ENCODE measurements at regions not wholly inside any gene's neighbourhood (a gene's known extent, or its start where the extent isn't known, plus 50 kb on each side); places are given as distances from the start of the nearest gene placed in this dataset.

DNA sequence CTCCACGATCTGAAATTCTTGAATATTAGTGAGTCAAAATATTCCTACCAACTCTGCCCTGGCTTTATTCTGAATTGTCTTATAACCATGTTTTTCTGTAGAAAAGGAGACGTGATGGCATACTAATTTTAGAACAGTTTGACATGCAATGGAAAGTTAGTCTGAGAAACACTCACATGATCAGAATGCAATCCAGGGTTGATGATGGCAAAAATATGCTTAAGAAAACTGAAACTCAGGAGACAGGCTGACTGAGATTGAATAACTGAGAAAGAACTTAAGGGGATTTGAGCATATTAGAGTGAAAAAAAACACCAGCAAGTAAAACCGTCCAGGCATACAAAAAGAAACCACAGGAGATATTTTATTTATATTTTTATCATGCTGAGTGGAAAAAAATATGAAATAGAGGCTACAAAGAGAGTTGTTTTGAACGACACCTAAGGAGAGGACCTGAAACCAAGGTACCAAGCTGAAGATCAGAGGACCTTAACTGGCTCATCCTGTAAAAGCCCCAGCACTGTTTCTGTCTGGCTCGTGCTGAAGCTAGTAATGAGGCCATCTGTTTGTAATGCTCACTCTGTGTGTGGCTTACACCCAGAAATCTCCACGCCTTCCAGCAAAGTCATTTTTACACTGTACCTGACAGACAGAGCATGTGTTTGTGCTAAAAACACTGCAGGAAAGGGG, 437.2 kb upstream of the PKDCC start:
- DNase-seq: no peak

DNA sequence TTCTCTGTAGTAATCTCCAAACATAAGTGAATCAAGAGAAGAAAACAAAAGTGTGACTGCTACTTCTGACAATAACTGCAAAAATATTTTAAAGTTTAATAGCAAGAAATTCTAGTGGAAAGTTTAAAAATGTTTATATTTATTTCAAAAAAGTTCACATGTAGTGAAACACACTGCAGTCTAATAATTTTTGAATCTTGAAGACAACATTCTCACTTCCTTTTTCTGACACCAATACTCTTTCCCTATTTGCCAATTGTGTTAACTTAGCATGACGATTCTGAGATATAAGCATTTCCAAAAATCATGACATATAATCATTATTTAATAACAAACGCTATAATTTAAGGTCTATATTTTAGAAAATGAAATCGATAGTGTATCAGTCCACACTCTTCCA, 429.1 kb upstream of the PKDCC start:
- DNase-seq: no peak

DNA sequence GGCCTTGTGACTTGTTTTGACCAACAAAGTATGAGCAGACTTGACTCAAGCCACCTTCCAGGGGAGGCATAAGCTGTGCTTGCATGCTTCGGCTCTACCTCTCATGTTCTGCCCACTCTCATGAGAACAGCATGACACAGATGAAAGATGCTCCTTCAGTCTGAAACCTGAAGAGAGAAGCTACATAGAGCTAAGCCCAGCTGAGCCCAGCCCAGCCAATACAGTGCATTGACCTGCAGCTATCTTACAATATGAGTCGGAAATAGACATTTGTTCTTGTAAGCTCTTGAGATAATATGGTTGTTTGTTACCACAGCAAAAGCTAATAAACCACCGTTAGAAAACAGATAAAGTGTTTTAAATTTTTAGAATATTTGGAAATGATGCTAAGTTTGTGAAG, 426.7 kb upstream of the PKDCC start:
- no peak for DNase-seq

DNA sequence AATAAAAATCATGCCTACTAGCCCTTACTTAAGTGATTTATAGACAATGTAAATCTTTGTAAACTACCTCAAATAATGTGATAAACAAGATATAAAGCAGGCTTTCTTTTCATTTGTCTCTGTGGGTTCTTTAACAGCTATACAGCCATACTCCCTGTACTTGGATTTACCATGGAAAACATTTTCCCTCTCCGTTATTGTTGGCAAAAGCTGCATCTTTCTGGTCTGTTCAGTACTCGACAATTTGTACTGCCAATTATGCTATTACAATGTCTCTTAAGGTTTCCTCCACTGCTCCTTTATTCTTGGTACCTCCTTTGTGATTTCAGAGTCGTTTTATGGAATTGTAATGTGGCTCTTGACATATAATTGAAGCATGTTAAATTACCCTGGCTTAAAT, 426.3 kb upstream of the PKDCC start:
- no peak for DNase-seq

DNA sequence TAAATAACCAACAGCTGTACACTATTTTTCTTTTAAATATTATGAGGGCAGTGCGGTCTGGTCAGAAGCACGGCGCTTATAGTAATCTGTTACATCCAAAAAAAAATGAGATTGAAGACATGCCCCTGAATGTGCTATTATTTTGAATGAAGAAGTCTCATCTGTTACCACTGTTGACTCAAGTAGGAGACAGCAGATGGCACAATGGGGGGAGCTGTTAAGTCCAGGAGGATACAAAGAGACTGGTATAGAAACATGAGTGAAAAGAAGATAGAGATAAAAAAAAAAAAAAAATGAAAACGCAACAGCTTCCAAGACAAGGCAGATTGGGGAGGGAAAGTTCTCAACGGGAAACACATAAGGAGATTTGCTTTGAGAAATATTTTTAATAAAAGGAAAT, 425.5 kb upstream of the PKDCC start:
- no peak for DNase-seq

DNA sequence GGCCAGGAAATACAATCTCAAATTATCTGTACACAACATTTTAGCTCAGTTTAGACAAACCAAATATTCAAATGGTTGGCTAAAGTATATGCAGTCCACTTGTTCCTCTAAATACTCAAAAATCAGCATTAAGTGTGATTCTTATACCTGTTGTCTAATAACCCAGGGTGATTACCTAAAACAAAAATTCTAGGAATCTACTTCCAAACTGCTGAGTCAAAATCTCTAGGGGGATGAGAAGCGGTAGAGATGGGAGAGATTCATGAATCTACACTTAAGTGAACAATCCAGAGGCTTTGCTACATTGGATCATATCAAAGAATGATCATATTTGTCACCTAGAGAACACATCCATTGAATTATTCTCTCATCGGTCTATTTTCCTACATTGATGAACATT, 420.9 kb upstream of the PKDCC start:
- no peak for DNase-seq

DNA sequence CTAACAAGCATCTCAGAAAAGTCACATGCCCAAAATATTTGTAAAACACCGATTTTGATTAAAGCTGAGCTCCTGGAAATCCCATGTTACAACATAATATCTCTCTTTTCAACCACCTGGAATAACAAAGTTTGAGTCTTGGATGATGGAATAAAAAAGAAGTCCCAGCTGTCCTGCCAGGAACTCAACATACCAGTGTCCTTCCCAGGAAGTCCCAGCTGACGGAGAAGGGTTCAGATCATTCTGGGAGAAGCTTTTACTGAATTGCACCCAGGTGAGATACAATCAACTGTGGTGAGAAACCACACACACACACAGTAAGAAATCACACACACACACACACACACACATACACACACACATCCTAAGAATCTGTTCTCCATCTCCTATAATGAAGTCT, 413.1 kb upstream of the PKDCC start:
- DNase-seq: no peak

DNA sequence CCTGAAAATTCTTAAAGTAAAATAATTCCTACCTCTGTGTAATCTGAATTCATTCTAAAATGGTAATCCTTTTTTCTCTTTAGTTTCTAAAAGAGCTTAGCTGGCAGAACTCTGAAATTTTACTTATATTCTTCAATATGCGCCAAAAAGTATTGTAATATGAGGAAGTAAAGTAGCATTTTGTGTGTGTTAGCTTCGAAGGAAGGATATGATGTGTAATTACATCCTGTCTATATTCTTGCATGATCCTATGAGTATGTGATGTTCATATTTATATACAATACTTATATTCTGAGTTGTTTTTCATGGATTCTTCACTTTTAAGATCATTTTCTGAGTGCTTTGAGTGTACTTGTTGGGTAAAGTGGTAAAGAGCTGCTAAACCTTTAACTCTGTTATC, 402.9 kb upstream of the PKDCC start:
- DNase-seq: no peak

DNA sequence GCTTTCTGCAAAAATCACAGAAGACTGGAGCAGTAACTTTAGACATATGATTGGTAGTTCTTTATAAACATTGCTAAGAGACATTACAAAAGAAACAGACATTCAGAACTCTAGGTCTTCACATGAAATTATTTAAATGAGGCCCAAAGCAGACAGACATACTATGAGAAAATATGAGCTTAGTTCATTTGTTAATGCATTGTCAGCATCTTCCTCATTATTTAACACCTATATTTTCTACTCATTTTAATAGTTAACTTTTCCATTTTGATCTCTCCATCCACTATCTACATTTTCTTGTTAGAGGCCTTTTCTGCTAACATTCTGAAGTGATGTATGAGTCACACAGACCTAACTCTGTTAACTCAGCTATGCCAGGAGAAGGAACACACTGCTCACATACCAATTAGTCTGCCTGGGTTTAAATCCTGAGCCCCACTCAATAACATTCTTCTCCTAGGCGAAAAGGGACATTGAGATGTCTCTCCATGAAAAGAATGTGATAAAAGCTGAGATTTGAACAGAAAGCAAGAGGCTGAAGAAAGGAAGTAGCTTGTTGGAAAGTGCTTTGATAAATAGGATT, 400.3 kb upstream of the PKDCC start:
- DNase-seq: no peak

GRCh38 chr2:41657226-41657625, 390.6 kb upstream of the PKDCC start:
- no peak for DNase-seq

DNA sequence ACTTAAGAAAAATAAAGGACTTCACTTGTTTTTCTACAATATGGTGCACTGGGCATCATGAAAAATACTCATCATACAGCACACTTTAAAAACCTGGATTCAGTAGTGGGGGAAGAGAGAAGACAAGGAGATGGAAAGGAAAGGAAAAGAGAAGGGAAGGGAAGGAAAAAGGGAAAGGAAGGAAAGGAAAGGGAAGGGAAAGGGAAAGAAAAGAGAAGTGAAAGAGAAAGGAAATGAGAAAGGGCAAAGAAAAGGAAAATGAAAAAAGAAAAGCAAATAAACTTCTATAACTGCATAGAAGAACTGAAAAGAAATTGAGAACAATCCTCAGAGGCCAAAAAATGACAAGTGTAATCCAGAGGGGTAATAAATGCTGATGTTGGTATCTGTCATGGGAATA, 388.1 kb upstream of the PKDCC start:
- no peak for DNase-seq

DNA sequence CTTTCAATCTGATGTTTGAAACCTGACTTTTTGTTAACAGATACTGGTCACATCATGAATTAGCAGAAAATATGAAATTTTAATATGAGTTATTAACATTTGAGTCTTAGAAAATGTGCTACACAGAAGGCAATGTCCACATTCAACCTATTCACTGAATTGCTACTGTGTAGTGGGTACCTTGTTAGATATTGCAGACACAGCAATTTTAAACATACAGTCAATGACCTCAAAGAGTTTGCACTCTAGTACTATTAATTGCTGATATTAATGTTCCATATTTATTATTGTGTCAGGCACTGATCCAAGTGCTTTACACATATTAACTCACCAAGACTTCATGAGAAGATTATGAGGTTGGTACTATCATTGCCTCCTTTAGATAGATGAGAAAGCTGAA, 385.4 kb upstream of the PKDCC start:
- no peak for DNase-seq

DNA sequence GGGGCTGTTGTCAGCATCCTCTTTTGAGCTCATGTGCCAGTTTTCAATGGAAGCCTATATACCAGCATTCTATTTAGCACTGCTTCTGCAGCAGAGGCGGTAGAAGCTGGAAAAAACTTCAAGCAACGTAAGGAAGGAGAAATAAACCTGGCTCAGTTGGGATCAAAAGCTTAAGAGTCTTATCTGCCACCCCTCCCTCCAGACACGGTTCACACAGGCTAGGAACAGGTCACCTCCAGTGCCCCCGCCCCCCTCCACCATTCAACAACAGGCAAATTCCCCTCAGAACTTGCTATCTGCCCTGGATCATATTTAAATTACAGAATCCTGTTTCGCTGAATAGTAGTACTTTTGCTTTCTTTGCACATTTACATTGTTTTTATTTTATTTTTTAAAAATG, 384.8 kb upstream of the PKDCC start:
- no peak for DNase-seq

GRCh38 chr2:41668529-41668928, 379.3 kb upstream of the PKDCC start:
- no peak for DNase-seq

GRCh38 chr2:41678639-41679038, 369.2 kb upstream of the PKDCC start:
- no peak for DNase-seq

GRCh38 chr2:41686156-41686555, 361.7 kb upstream of the PKDCC start:
- no peak for DNase-seq

DNA sequence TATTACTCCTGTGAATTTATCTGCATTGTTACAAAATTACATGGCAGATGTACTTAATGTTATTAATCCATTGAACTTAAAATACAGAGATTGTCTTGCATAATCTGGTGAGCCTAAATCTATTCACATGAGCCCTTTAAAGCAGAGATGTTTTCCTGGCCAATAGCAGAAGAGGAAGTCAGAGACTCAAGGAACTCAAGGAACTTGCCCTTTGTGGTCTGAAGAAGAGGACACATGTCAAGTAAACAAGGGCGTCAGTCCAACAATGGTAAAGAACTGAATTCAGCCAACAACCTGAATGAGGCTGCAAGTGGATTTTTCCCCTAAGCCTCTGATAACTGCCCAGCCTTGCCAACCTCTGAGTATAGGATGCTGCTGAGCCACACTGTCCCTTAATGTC, 356.3 kb upstream of the PKDCC start:
- DNase-seq: no peak

- no peak for DNase-seq
Observed at GRCh38 chr2:41694536-41695049, 353.2 kb upstream of the PKDCC start.

DNA sequence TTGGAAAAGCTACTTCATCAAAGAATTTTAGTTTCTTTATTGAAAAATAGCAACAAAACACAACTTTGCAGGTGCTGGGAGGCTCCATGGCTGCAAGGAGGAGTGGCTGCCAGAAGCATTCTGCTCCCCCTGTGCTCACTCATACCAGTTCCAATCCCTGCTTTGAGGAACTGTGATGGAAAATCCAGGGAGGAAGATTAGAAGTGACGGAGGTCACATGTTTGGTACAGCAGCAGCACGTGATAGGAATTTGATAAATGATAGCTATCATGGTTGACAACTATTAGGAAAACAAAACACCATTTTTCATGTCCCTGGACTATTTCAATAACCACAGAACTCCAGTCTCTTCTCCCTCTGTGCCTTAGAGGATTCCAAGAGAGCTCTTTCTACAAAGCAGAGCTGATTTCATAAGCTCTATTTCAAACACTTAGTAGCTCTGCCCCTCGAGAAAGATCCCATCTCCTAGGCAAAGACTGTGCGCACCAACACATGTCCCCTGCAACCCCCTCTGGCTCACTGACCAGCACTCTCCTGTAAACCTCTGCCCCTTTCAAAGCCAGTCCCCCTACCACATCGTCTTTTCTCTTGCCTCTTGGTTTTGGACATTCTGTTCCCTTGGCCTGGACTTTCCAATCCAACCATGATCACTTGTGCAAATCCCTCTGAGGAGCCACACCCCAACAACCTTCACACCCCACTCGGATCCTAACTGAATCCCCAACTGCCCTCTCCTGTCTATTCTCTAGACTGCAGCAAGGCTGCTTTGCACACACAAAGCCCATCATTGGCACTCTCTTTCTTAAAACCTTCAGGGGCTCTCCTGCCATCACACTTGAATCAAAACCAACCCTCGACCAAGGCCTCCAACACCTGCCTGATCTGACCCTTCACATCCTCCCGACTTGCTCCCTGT, 352.4 kb upstream of the PKDCC start:
- DNase-seq: no peak

DNA sequence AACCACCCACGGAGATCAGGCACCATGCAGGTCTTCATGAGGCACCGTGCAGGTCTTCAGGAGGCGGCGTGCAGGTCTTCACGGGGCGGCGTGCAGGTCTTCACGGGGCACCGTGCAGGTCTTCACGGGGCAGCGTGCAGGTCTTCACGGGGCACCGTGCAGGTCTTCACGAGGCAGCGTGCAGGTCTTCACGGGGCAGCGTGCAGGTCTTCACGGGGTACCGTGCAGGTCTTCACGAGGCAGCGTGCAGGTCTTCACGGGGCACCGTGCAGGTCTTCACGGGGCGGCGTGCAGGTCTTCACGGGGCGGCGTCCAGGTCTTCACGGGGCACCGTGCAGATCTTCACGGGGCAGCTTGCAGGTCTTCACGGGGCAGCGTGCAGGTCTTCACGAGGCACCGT, 350.4 kb upstream of the PKDCC start:
- no peak for DNase-seq

- DNase-seq: no peak
Observed at GRCh38 chr2:41698678-41699422, 349.0 kb upstream of the PKDCC start.

DNA sequence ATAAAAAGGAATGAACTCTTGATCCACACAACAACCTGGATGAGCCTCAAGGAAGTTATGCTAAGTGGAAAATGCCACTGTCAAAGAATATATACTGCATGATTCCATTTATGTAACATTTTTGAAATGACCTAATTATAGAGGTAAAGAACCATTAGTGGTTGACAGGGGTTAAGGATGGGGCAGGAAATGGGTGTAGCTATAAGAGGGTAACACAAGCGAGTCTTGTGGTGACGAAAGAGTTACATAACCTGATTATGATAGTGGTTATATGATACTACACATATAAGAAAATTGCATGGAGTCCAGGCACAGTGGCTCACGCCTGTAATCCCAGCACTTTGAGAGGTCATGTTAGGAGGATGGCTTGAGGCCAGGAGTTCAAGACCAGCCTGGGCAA, 346.6 kb upstream of the PKDCC start:
- no peak for DNase-seq

DNA sequence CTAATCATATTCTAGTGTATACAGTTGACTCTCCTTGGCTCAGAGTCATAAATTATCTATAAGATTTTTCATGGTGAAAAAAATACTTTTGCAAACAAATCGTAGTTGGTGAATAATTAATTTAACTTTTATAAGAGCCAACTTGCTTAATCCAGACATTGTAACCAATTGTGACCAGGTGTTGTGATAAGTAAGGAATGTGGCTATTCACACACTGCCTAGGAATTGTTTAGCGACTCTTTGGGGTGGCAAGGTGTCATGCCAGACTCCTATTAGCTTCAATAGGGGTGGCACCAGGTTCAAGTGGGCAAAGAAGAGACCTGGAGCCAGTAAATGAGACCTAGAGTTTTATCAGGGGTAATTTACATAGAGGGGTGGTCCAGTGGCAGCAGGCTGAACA, 344.7 kb upstream of the PKDCC start:
- DNase-seq: no peak
